ENCODE measurements at regions not wholly inside any gene's neighbourhood (a gene's known extent, or its start where the extent isn't known, plus 50 kb on each side); places are given as distances from the start of the nearest gene placed in this dataset.

DNA sequence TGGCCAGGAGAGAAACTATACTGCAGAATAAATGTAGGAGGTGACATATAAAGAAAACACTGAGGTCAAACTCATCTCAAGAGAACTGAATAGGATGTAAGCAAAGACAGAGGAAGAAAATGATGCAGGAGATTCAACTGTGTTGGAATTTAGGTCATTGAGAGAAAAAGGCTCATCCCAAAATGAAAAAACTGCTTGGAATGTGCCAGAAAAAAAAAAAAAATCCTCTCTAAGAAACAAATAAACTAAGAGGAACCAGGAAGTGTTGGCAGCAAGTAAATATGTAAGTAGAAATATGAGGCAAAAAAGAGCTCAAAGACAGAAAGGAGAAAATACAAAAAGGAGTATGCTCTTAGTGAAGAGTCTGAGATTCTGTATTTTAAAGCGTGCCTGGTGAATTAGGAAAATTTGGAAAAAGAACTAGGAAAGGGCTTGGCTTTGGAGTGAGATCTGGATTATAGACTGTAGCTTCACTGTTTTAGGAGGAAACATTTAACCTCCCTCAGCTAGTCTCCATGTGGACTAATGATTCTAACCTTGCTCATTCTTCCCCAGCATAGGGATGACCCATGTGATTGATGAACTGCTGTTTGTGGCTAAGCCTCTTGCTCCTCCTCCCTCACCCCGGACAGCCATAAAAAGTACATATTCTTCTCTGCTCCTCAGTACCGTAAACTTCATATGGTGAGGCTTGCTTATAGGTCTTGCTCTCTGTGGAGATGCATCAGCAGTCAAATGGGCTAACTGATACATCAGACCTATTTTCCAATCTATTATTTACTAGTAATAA is 185.6 kb upstream of the POU5F2 start:
- no peak for DNase-seq

DNA sequence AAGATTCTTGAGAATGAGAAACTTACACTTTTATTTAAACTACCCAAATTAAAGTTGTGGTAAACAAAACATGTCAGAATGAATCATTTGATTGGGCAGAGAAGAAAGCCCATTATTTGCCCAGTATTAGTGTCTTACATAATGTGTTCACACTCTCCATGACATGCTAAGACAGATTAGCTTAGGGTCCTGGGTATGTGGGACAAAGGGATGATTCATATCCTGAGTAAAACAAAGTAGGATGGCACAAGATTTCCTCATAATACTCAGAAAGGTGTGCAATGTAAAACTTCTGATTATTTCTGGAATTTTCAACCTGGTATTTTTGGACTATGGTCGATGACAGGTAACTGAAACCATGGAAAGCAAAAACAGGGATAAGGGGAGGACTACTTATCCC is 183.9 kb upstream of the POU5F2 start:
- no peak for DNase-seq

DNA sequence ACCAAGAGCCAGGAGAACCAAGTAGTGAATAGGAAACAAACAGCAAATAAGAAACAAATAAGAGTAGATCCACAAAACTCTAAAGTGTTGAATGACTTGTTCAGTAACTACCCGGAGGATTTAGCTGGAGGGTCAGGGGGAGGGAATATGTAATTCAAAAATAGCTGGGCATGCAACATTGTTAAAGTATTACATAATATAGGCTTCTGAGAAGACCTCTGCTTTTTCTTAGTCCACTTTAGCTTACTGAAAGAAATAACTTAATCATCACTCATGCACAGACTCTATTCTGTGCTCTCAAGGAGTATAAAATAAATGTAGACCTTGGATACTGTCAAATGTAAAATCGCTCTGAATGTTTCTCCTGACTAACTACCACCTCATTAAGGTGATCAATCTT is 183.2 kb upstream of the POU5F2 start:
- DNase-seq, result no peak

GRCh38 chr5:93922551-93922950 is 181.2 kb upstream of the POU5F2 start:
- DNase-seq, result no peak

- no peak for DNase-seq
Measured at GRCh38 chr5:93921001-93921400, 179.6 kb upstream of the POU5F2 start.

DNA sequence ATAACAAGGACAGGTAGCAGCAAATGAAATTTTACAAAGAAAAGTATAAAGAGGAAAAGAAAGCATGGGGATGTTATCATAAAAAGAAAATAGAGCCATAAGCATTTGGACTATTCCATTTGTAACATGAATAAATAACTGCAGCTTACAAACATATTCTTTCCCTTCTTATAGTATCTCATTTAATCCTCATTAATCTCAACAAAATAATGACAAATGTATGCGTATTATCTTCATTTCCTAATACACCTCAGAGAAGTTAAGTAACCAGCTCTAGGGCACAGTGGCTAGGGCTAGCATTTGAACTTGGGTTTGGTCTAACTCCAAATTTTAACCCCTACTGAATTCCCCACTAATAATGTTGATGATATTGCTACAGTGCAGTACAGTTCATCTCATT is 175.5 kb upstream of the POU5F2 start:
- no peak for DNase-seq

GRCh38 chr5:93915142-93915553 is 173.7 kb upstream of the POU5F2 start:
- peak; percentile 9 for DNase-seq

DNA sequence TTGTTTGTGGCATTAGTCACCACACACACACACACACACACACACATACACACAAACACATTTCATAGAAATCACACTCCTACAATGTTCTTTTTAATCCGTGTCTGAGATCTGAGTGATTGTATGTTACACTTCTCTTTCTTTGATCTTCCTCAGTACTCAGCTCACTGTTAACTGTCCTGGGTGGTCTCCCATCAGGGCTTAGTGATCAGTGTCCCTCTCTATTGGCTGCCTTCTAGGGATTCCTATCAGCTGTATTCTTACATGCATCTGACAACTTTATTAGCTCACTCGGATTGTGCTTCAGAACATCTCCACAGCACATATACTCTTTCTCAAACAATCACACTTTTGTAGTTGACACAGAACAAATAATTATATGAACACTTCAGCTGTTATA is 170.2 kb upstream of the POU5F2 start:
- no peak for DNase-seq

DNA sequence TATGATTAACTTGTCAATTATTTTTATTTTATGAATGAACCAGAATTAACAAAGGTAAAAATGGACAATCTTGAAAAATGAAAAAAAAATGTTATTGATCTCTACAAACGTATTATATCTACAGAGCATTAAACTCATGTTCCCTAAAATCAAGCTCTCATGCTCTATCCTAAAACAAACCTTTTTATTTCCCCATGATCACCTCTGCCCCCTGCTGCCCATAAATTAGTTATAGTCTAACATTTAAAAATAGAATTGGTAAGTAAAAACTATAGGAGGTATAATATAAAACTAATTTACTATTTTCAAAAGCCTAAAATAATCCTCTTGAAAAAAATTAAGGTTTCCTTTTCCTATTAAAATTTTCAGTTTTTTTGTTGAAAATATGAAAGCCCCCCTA is 168.0 kb upstream of the POU5F2 start:
- no peak for DNase-seq

DNA sequence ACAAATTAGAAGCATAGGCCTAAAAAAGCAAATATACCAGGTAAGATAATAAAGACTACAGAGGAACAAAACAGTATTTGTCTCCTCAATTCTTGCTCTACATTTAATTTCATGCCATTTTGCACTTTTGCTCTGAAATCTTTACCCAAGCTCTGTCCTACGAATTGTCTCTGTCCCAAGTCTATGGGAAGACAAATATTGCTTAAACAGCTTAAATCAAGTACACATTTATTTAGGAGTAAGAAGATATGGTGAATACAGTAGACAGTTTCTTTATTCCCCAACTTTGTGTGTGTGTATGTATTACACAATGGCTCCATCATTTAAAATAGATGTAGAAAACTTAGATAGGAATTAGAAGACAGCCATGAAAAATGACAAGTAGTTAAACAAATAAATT is 163.5 kb upstream of the POU5F2 start:
- DNase-seq, result no peak

GRCh38 chr5:93902288-93902687 is 160.9 kb upstream of the POU5F2 start:
- DNase-seq, result no peak

GRCh38 chr5:93899026-93899600 is 157.7 kb upstream of the POU5F2 start:
- no peak for DNase-seq

DNA sequence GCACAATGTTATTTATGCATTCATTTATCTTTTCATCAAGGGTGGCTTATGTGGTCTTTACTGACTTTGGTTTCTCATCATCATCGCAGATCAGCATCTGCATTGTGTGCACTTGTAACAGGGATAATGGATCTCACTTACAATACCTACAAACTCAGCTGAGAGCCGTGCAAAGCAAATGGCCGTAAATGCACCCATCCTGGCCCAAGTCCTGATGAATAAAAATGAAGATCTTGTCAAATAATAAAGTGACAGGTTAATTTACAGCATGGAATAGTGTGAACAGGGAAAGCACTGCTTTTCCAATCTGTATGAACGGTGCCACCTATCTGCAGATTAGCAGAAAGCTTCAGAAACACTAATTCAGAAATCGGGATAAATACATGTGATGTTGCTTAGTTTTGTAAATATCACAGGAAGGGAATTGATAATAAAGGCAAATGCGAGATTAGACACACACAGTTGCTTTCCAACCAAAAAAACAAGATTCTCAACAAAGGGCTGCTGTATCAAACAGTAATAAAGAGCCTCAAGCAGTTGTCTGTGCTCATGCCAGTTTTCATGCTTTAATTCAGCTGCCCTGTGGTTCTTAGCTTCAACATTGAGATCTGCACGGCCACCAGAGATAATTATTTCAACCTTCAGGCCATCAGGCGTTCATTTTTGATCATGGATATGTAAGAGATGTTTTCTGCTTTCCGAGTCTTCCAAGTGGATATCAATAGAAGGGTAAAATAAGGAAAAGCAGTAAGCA is 153.4 kb upstream of the POU5F2 start:
- no peak for DNase-seq

- no peak for DNase-seq
Measured at GRCh38 chr5:93893075-93893474, 151.7 kb upstream of the POU5F2 start.

- DNase-seq, result no peak
Measured at GRCh38 chr5:93892481-93892880, 151.1 kb upstream of the POU5F2 start.

- peak; percentile 80 for DNase-seq
Measured at GRCh38 chr5:93891491-93892480, 150.4 kb upstream of the POU5F2 start.

DNA sequence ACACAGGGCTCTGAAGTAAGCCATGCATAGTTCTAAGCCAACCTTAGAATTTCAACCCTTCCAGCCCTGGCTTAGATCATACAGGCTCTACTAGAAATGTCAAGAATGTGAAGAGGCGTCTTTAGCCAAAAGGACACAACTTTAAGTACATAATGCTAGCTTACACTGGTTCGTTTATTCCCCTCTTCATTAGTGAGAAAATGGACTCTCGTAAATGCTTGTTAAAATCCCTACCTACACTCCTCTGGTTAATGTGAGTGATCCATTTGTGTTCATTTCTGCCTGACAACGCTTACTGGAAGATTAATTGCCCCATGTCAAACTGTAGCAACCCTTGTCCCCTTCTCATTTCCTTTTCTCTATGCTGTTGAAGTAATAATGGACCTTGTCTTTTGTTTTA is 149.3 kb upstream of the POU5F2 start:
- peak; percentile 60 for DNase-seq

GRCh38 chr5:93887678-93888077 is 146.3 kb upstream of the POU5F2 start:
- DNase-seq, result no peak

DNA sequence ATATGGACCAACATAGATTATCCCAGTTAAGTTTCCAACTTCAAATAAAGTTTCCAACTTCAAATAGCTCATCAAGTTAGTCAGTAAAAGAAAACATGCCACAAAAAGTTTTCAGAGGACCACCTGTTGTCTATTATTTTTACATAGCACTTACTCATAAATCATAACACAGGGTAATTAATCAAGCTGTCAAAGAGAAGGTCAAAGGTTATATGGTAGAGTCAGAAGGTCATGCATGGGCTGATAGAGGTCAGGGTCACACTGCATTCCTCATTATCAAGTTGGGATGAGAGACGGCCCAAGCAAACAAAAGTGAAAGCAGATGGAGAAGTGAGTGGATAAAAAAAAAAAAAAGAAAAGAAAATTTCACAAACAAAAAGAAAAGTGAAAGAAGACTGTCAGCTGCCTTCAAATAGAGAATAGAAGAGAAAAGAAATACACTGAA is 145.5 kb upstream of the POU5F2 start:
- no peak for DNase-seq

GRCh38 chr5:93886098-93886806 is 144.9 kb upstream of the POU5F2 start:
- DNase-seq, result no peak

DNA sequence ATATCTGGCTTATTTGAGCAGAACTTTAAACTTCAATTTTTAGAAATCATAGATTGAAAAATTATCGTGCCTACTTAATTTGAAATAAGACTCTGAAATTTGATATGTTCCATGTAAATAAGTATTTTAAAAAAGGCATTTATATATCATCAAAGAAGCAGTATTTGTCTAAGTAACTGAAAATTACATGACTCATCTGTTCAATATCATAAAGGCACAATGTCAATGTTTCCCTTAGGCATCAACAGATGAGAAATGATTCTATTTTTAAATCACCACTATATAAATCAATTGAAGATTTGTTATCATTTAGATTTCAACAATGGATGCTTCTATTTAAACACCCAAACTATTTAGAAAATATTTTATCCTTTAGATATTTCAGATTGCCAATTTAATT is 142.9 kb upstream of the POU5F2 start:
- no peak for DNase-seq

- peak; percentile 4 for DNase-seq
Measured at GRCh38 chr5:93883459-93883858, 142.1 kb upstream of the POU5F2 start.

All from NCI-H524 treated with DMSO at 0.1 percent for 48 hours (cell line).